Thyroid gland (tissue), 4 donors: ENCODE measurements at regions not wholly inside any gene's neighbourhood (a gene's known extent, or its start where the extent isn't known, plus 50 kb on each side); places are given as distances from the start of the nearest gene placed in this dataset.
A peak's percentile ranks its signal among the peaks of the same experiment; 100 is the strongest.

ENCODE experiments used
- DNase-seq, 2 donors: peaks; one replicate each; pipeline ENCODE4 v3.0.0-alpha.2; 2019
- H3K27ac ChIP-seq, 3 donors: fragments of 200-600 bp; sonication (generic); 1 replicate in 2 of 3; 2 replicates in 1 of 3; pipeline ENCODE4 v1.5.1; 2016 to 2019; ENCODE audit warnings: mild to moderate bottlenecking in 1 of 3, moderate library complexity in 1 of 3
- H3K27me3 ChIP-seq: fragments of 200-600 bp; sonication (generic); one replicate; pipeline ENCODE4 v1.5.1; 2019
- H3K36me3 ChIP-seq, 2 donors: fragments of 200-600 bp; sonication (generic); one replicate each; pipeline ENCODE4 v1.5.1; 2016 to 2019
- H3K4me1 ChIP-seq, 2 donors: fragments of 200-600 bp; sonication (generic); one replicate each; pipeline ENCODE4 v1.5.1; 2017 to 2019
- H3K4me3 ChIP-seq, 3 donors: fragments of 200-600 bp; sonication (generic); replicated peaks in 1 of 3; 1 replicate in 2 of 3; 2 replicates in 1 of 3; pipeline ENCODE4 v1.5.1; 2016; ENCODE audit warnings: mild to moderate bottlenecking in 1 of 3
- H3K9me3 ChIP-seq: fragments of 200-600 bp; sonication (generic); one replicate; pipeline ENCODE4 v1.5.1; 2017
- CTCF ChIP-seq, 6 experiments: fragments of 200-600 bp in 3 of 6; fragments of 450-650 bp in 3 of 6; sonication (generic) in 3 of 6; IDR thresholded peaks; one replicate each; pipeline ENCODE4 v1.5.1; 2016 to 2019; ENCODE audit warnings: antibody characterized with exemption in 6 of 6, mild to moderate bottlenecking in 2 of 6, inconsistent platforms in 1 of 6, moderate library complexity in 1 of 6
- POLR2A ChIP-seq, 2 donors: fragments of 450-650 bp; IDR thresholded peaks; one replicate each; pipeline ENCODE4 v1.6.1; 2017; ENCODE audit warnings: antibody characterized with exemption in 2 of 2, mild to moderate bottlenecking in 2 of 2, moderate library complexity in 1 of 2
- WGBS, 2 donors: methylation state at CpG; one replicate each; pipeline ENCODE4 v1.1.5; 2017; 5-methylcytosine and 5-hydroxymethylcytosine counted together
- intact Hi-C: fragments of 100-400 bp; cut with DNase I; formaldehyde crosslinking; loops from one replicate; pipeline ENCODE4 v1.15.1; 2023

GRCh38 chr2:107669335-107669734 is 157.4 kb upstream of the RGPD4 start:
- TF ChIP-seq POLR2A (IDR thresholded peaks at IDR 0.05) (no peak), CTCF (IDR thresholded peaks at IDR 0.05) (peak in 5 of 6 experiments; percentile 32 to 86 (median 57))
- no peaks in the 10 kb centered on the region for H3K27me3 ChIP-seq
- no peaks in the 10 kb centered on the region for H3K36me3 ChIP-seq
- H3K4me3 ChIP-seq, result no peak overlapping the region
- no peaks in the 10 kb centered on the region for H3K4me1 ChIP-seq
- 13 to 26% methylated on average over 4 of the region's 4 CpGs for WGBS, 2 donors
- H3K9me3 ChIP-seq, result no peaks in the 10 kb centered on the region
- peak in 1 of 2 donors; percentile 14 for DNase-seq
- H3K27ac ChIP-seq, result no peak overlapping the region
- intact Hi-C loops, result no loop called here

GRCh38 chr2:107681936-107682335 is 144.8 kb upstream of the RGPD4 start:
- H3K9me3 ChIP-seq, result no peaks in the 10 kb centered on the region
- 86 to 96% methylated on average over 8 of the region's 8 CpGs for WGBS, 2 donors
- DNase-seq, result no peak
- intact Hi-C loops, result no loop called here
- H3K4me3 ChIP-seq, result no peak overlapping the region
- TF ChIP-seq CTCF (IDR thresholded peaks at IDR 0.05), result no peak
- TF ChIP-seq POLR2A (IDR thresholded peaks at IDR 0.05), result no peak
- no peaks in the 10 kb centered on the region for H3K36me3 ChIP-seq
- H3K27ac ChIP-seq, result no peak overlapping the region
- no peaks in the 10 kb centered on the region for H3K27me3 ChIP-seq
- peaks cover 12 to 17% of the 10 kb centered on the region in 2 donors for H3K4me1 ChIP-seq

GRCh38 chr2:107684421-107684820 is 142.3 kb upstream of the RGPD4 start:
- peak; percentile 52 to 64 for DNase-seq
- H3K4me3 ChIP-seq, result no peak overlapping the region
- no peak overlapping the region for H3K27ac ChIP-seq
- TF ChIP-seq POLR2A (IDR thresholded peaks at IDR 0.05) (no peak), CTCF (IDR thresholded peaks at IDR 0.05) (no peak)
- peaks cover 12 to 17% of the 10 kb centered on the region in 2 donors for H3K4me1 ChIP-seq
- no peaks in the 10 kb centered on the region for H3K36me3 ChIP-seq
- no peaks in the 10 kb centered on the region for H3K9me3 ChIP-seq
- intact Hi-C loops, result no loop called here
- H3K27me3 ChIP-seq, result no peaks in the 10 kb centered on the region
- WGBS, 2 donors, result 36 to 39% methylated on average over 4 of the region's 4 CpGs

GRCh38 chr2:107685421-107685986 is 141.2 kb upstream of the RGPD4 start:
- no peaks in the 10 kb centered on the region for H3K36me3 ChIP-seq
- no peak for DNase-seq
- H3K27me3 ChIP-seq, result no peaks in the 10 kb centered on the region
- TF ChIP-seq CTCF (IDR thresholded peaks at IDR 0.05) (no peak), POLR2A (IDR thresholded peaks at IDR 0.05) (no peak)
- H3K9me3 ChIP-seq, result no peaks in the 10 kb centered on the region
- no peak overlapping the region for H3K4me3 ChIP-seq
- H3K4me1 ChIP-seq, result peaks cover 12 to 17% of the 10 kb centered on the region in 2 donors
- no peak overlapping the region for H3K27ac ChIP-seq
- WGBS, 2 donors, result 77 to 84% methylated on average over 3 of the region's 3 CpGs
- intact Hi-C loops, result no loop called here

- intact Hi-C loops, result no loop called here
- TF ChIP-seq CTCF (IDR thresholded peaks at IDR 0.05) (no peak), POLR2A (IDR thresholded peaks at IDR 0.05) (no peak)
- Histone ChIP-seq H3K36me3 (no peaks in the 10 kb centered on the region), H3K4me3 (no peak overlapping the region), H3K9me3 (no peaks in the 10 kb centered on the region), H3K27ac (no peak overlapping the region), H3K27me3 (no peaks in the 10 kb centered on the region), H3K4me1 (peaks cover 12 to 17% of the 10 kb centered on the region in 2 donors)
- no peak for DNase-seq
- WGBS, 2 donors, result 73 to 85% methylated on average over 6 of the region's 6 CpGs
These were observed 139.6 kb upstream of the RGPD4 start for GRCh38 chr2:107687073-107687472.
